Stimulated activated effector memory CD8-positive, alpha-beta T cell treated with anti-CD3 and anti-CD28 coated beads, Interleukin-12 subunit alpha, Interleukin-12 subunit beta, amount 100 ng/mL, for 72 hours (primary cell): ENCODE measurements at regions not wholly inside any gene's neighbourhood (a gene's known extent, or its start where the extent isn't known, plus 50 kb on each side); places are given as distances from the start of the nearest gene placed in this dataset.

ENCODE experiments used
- ATAC-seq: fragments of 150-1000 bp; cut with Tn5 transposase; 2 replicates; pipeline ENCODE4 v1.10.0; 2021
- DNase-seq, 2 donors: peaks; one replicate each; pipeline ENCODE4 v3.0.0; 2021 to 2022; ENCODE audit warnings: low spot score in 2 of 2
- H3K27ac Mint-ChIP-seq: one replicate; pipeline ENCODE4 v1.8.0; 2022; ENCODE audit warnings: mild to moderate bottlenecking, mixed read lengths
- H3K36me3 Mint-ChIP-seq: one replicate; pipeline ENCODE4 v1.8.0; 2022; ENCODE audit warnings: mild to moderate bottlenecking, mixed read lengths
- H3K4me1 Mint-ChIP-seq: one replicate; pipeline ENCODE4 v1.8.0; 2022; ENCODE audit warnings: mixed read lengths
- H3K4me3 Mint-ChIP-seq: one replicate; pipeline ENCODE4 v1.8.0; 2022; ENCODE audit warnings: mild to moderate bottlenecking, mixed read lengths
- H3K9me3 Mint-ChIP-seq: one replicate; pipeline ENCODE4 v1.8.0; 2022; ENCODE audit warnings: mixed read lengths

DNA sequence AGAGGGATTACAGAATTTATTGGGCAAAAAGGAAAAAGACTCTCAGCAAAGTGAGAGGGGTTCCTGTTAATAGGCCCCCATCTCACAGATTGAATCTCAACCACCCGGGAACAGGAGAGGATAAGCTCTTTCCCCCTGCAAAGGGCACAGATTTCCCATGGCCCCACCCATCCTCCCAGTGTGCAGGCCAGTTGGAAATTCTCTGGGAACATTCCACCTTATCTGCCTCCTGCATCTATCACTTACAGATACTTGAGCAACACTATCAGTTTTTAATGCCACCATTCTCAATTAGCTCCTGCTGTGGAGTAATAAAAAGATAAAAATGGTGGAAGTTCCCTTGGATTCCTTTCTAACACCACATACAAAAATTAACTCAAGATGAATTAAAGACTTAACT is 350.0 kb upstream of the BCHE start:
- Mint-ChIP-seq H3K9me3 (peaks cover 15% of the 10 kb centered on the region), H3K4me1 (no peaks in the 10 kb centered on the region), H3K27ac (no peak overlapping the region), H3K4me3 (no peak overlapping the region), H3K36me3 (no peaks in the 10 kb centered on the region)
- ATAC-seq (no peak), DNase-seq (no peak)

- Mint-ChIP-seq H3K36me3 (no peaks in the 10 kb centered on the region), H3K4me1 (no peaks in the 10 kb centered on the region), H3K4me3 (no peak overlapping the region), H3K9me3 (peaks cover 15% of the 10 kb centered on the region), H3K27ac (no peak overlapping the region)
- DNase-seq, result no peak
- no peak for ATAC-seq
Observed at GRCh38 chr3:166186003-166186402, 348.8 kb upstream of the BCHE start.

GRCh38 chr3:166177130-166177529 is 339.9 kb upstream of the BCHE start:
- Mint-ChIP-seq H3K27ac (no peak overlapping the region), H3K4me3 (no peak overlapping the region), H3K36me3 (no peaks in the 10 kb centered on the region), H3K9me3 (peaks cover 23% of the 10 kb centered on the region), H3K4me1 (no peaks in the 10 kb centered on the region)
- ATAC-seq (no peak), DNase-seq (no peak)

DNA sequence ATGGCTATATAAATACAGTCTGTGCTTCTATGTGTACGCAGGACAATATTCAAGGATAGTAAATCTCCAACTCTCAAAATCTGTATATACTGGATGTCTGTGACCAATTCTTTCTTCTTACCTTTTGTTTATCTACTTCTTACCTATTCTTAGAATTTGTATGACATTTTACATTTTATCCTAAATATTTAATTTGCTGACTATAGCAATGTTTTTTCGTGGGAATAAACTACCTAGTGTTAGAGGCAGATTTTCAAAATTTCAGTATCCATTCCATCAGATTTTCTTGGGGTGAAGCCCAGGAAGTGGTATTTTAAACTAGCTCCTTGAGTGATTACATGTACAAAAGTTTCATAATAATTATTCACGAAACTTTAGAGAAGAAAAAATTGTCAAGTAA is 334.5 kb upstream of the BCHE start:
- Mint-ChIP-seq H3K4me1 (no peaks in the 10 kb centered on the region), H3K9me3 (peaks cover 12% of the 10 kb centered on the region), H3K27ac (no peak overlapping the region), H3K4me3 (no peak overlapping the region), H3K36me3 (no peaks in the 10 kb centered on the region)
- DNase-seq, result no peak
- no peak for ATAC-seq

DNA sequence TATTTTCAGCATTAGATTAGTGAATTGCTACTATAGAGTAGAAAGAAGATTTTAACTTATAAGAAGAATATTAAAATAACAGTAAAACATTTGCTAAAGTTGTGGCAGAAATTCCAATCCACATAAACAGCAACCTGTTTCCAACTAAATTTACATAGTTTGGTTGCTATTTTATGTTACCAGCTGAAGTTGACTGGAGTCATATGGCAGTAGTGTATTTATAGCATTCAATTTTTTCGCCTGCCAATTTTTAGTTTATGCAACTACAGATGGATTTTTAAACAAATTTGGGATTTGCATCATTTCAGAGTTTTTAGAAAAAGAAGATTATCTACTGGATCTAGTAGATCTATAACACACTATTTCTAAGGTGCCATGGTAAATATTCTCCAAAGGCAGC is 332.5 kb upstream of the BCHE start:
- Mint-ChIP-seq H3K4me3 (no peak overlapping the region), H3K27ac (no peak overlapping the region), H3K4me1 (no peaks in the 10 kb centered on the region), H3K36me3 (no peaks in the 10 kb centered on the region), H3K9me3 (peaks cover 17% of the 10 kb centered on the region)
- ATAC-seq (no peak), DNase-seq (no peak)

DNA sequence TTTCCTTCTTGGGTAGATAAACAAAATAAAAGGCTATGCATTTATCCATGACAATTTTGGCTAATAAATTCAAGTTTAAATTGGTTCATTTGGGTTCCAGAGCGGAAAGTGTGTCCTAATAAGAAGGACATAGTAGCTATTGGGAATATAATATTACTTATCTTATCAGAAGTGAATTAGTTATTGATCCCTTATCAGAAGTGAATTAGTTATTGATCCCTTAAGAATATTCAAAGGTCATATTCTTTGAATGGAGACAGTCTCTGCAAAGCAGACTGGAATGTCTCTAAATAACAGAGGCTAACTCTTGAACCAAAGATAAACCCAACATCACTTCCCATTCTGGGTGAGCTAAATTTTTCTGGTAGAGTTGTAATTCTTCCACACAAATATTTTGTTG is 290.7 kb upstream of the BCHE start:
- H3K9me3 Mint-ChIP-seq, result peaks cover 28% of the 10 kb centered on the region
- H3K27ac Mint-ChIP-seq, result no peak overlapping the region
- H3K4me3 Mint-ChIP-seq, result no peak overlapping the region
- ATAC-seq, result no peak
- no peaks in the 10 kb centered on the region for H3K4me1 Mint-ChIP-seq
- no peaks in the 10 kb centered on the region for H3K36me3 Mint-ChIP-seq
- DNase-seq, result no peak

DNA sequence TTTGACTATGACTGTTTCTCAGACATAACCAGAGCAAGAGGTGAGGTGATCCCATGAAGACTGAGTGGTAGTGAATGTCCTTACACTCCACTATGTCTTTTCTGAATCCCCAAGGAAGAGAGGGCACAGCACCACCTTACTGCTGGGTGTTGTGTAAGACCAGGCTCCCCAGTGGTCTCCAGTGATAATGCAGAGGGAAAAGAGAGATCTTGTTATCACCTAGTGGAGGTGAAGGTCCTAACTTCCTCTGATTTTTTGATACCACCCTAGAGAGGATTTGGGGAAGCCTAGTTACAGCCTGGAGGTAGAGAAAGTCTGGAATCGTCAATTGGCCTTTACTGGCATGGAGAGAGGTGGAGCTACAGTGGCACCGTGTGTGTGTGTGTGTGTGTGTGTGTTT is 288.0 kb upstream of the BCHE start:
- no peaks in the 10 kb centered on the region for H3K36me3 Mint-ChIP-seq

GRCh38 chr3:166123576-166123975 is 286.4 kb upstream of the BCHE start:
- peaks cover 18% of the 10 kb centered on the region for H3K9me3 Mint-ChIP-seq
- H3K4me1 Mint-ChIP-seq, result no peaks in the 10 kb centered on the region
- ATAC-seq (no peak), DNase-seq (no peak)
- H3K4me3 Mint-ChIP-seq, result no peak overlapping the region
- H3K36me3 Mint-ChIP-seq, result no peaks in the 10 kb centered on the region
- no peak overlapping the region for H3K27ac Mint-ChIP-seq

More for the DNA sequence above, 288.0 kb upstream of the BCHE start:
- H3K27ac Mint-ChIP-seq, result no peak overlapping the region
- DNase-seq (no peak), ATAC-seq (no peak)
- peaks cover 20% of the 10 kb centered on the region for H3K9me3 Mint-ChIP-seq
- no peaks in the 10 kb centered on the region for H3K4me1 Mint-ChIP-seq
- H3K4me3 Mint-ChIP-seq, result no peak overlapping the region

GRCh38 chr3:166123088-166123487 is 285.9 kb upstream of the BCHE start:
- Mint-ChIP-seq H3K4me1 (no peaks in the 10 kb centered on the region), H3K27ac (no peak overlapping the region), H3K36me3 (no peaks in the 10 kb centered on the region), H3K9me3 (peaks cover 17% of the 10 kb centered on the region), H3K4me3 (no peak overlapping the region)
- DNase-seq (no peak), ATAC-seq (no peak)

- Mint-ChIP-seq H3K4me1 (no peaks in the 10 kb centered on the region), H3K9me3 (peaks cover 8% of the 10 kb centered on the region), H3K27ac (no peak overlapping the region), H3K36me3 (no peaks in the 10 kb centered on the region), H3K4me3 (no peak overlapping the region)
- no peak for DNase-seq
- no peak for ATAC-seq
Observed at GRCh38 chr3:166118049-166118448, 280.8 kb upstream of the BCHE start.

DNA sequence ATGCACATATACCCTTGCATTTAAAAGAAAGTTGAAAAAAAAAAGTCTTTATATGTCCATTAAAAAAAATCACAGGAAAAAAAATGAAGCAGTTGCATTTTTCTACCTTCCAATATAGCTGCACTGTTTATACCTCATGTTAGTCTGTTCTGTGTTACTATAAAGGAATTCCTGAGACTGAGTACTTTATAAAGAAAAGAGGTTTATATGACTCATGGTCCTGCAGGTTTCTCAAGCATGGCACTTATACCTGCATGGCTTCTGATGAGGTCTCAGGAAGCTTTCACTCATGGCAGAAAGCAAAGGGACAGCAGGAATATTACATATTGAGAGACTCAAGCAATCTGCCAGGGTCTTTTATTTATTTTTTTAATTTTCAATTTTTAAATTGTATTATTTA is 277.2 kb upstream of the BCHE start:
- ATAC-seq (no peak), DNase-seq (no peak)
- no peak overlapping the region for H3K4me3 Mint-ChIP-seq
- H3K36me3 Mint-ChIP-seq, result no peaks in the 10 kb centered on the region
- H3K9me3 Mint-ChIP-seq, result peaks cover 14% of the 10 kb centered on the region
- H3K4me1 Mint-ChIP-seq, result no peaks in the 10 kb centered on the region
- H3K27ac Mint-ChIP-seq, result no peak overlapping the region

GRCh38 chr3:166111562-166111961 is 274.3 kb upstream of the BCHE start:
- no peak overlapping the region for H3K27ac Mint-ChIP-seq
- DNase-seq (no peak), ATAC-seq (no peak)
- no peaks in the 10 kb centered on the region for H3K4me1 Mint-ChIP-seq
- no peak overlapping the region for H3K4me3 Mint-ChIP-seq
- H3K36me3 Mint-ChIP-seq, result no peaks in the 10 kb centered on the region
- peaks cover 20% of the 10 kb centered on the region for H3K9me3 Mint-ChIP-seq

DNA sequence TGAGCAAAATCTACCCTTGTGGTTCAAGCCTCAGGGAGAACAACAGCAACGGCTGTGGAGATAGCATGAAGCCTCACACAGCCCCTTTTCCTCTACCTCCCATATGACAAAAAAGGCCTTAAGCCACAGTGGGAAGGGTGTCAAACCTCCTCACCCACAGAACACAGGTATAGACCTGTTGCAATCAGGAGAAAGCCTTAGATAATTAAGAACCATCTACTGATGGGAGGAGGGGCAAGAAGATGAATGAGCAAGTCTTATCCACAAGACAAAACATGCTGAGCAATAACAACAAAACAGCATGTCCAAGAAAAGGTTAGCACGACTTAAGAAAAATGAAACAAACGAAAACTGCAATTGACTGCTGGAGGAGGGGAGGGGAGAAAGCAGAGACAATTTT is 272.9 kb upstream of the BCHE start:
- Mint-ChIP-seq H3K27ac (no peak overlapping the region), H3K9me3 (peaks cover 20% of the 10 kb centered on the region), H3K36me3 (no peaks in the 10 kb centered on the region), H3K4me3 (no peak overlapping the region), H3K4me1 (no peaks in the 10 kb centered on the region)
- ATAC-seq (no peak), DNase-seq (no peak)

- Mint-ChIP-seq H3K36me3 (no peaks in the 10 kb centered on the region), H3K27ac (no peak overlapping the region)
Observed at GRCh38 chr3:166104938-166105337, 267.7 kb upstream of the BCHE start.

DNA sequence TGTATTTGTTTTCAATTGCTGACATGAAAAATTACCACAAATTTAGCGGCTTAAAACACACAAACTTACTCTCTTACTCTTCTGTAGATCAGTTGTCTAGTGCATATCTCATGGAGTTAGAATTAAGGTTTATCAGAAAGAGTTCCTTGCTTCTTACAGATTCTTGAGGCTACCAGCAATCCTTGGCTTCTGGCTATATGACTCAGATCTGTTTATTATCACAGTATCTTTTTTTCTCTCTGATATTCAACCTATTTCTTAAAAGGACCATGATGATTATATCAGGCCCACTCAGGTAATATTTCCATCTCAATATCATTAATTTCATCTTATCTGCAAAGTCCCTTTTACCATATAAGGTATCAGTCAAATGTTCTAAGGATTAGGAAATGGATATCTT is 263.5 kb upstream of the BCHE start:
- no peak for DNase-seq
- Mint-ChIP-seq H3K27ac (no peak overlapping the region), H3K4me1 (no peaks in the 10 kb centered on the region), H3K4me3 (no peak overlapping the region), H3K36me3 (no peaks in the 10 kb centered on the region), H3K9me3 (peaks cover 13% of the 10 kb centered on the region)
- no peak for ATAC-seq

More at GRCh38 chr3:166104938-166105337, 267.7 kb upstream of the BCHE start:
- Mint-ChIP-seq H3K9me3 (peaks cover 17% of the 10 kb centered on the region), H3K4me1 (no peaks in the 10 kb centered on the region), H3K4me3 (no peak overlapping the region)
- no peak for ATAC-seq
- no peak for DNase-seq

DNA sequence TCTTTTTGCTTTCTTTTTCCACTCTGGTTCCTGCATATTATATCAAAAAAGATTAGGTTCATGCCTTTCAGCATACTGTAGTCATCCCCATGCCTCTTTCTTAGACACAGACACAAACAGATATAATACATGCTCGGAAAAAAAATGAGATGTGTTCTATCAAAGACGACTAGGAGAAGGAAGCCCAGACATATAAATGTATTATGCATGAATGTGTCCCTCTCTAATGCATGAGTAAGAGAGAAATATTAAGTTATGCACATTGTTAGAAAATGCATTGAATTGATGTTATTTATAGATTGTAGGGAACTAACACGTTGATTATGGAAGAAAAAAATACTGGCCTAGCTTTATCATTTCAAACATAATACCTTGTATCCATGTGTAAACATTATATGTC is 252.4 kb upstream of the BCHE start:
- Mint-ChIP-seq H3K36me3 (no peaks in the 10 kb centered on the region), H3K9me3 (peaks cover 7% of the 10 kb centered on the region), H3K4me3 (no peak overlapping the region), H3K27ac (no peak overlapping the region), H3K4me1 (no peaks in the 10 kb centered on the region)
- ATAC-seq (no peak), DNase-seq (no peak)

DNA sequence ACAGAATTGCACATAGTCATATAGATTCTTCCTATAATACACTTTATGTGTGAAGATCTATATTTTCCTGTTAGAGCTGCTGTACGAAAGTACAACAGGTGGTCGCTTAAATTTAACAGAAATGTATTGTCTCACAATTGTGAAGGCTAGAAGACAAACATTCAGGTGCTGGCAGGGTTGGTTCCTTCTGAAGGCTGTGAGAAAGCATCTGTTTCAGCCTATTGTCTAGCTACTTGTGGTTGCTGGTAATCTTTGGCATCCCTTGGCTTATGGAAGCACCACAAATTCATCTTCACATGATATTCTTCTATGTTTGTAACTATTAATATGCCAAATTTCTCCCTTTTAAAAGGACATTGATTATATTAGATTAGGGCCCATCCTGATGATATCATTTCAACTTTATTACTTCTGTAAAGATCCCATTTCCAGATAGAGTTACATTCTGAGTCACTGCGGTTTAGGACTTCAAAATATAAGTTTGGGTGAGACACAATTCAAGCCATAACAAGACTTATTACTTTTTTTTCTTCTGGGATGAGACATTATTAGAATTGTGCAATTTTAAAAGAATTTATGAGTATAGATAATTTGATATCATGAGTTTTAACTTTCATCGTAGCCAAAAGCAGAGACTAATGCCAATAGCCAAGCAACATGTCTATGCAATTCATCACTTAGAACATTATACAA is 248.1 kb upstream of the BCHE start:
- ATAC-seq (no peak), DNase-seq (no peak)
- Mint-ChIP-seq H3K9me3 (no peaks in the 10 kb centered on the region), H3K4me1 (no peaks in the 10 kb centered on the region), H3K27ac (no peak overlapping the region), H3K36me3 (no peaks in the 10 kb centered on the region), H3K4me3 (no peak overlapping the region)
